ENCODE measurements at regions not wholly inside any gene's neighbourhood (a gene's known extent, or its start where the extent isn't known, plus 50 kb on each side); places are given as distances from the start of the nearest gene placed in this dataset.

DNA sequence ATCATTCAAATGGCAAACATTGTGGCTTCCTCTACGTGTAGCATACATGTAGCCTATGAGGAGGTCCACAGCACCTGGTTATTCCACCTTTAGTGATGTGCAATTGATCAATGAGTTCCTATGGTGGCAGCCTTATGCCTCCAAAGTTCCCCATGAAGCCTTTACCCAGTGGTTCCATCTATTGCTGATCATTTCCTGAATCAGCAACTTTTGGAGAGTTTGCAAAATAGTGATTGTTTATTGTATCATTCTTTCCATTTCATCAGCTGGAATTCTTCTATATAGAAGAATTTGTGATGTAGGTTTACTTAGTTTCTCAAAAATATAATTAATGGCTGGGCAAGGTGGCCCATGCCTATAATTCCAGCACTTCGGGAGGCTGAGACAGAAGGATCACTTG, 380.2 kb upstream of the MKI67 start:
- WGBS (ENCODE audit: low lambda C conversion rate): 3% methylated on average over 2 of the region's 2 CpGs
- ChIA-PET CTCF (ENCODE audit: low intra/inter-chr PET ratio, low total read pairs) (no interaction called here), POLR2A (interaction anchor here (0.7 kb wide), 1 partner anchor 703 kb away, joined by 3 read pairs; no protein-coding TSS in a partner anchor)
- Histone ChIP-seq H3K27me3 (ENCODE audit: control insufficient read depth in 1 of 2, insufficient read depth in 2 of 2, low read length in 2 of 2) (no peaks in the 10 kb centered on the region; a peak in 1 of 5 replicates), H3K4me3 (replicated peaks in 1 of 3; ENCODE audit: insufficient read depth in 1 of 3, low read depth in 2 of 3, low read length in 3 of 3) (no peak overlapping the region), H3K36me3 (replicated peaks in 1 of 2; ENCODE audit: control insufficient read depth in 1 of 2, insufficient read depth in 2 of 2, low read length in 2 of 2) (no peaks in the 10 kb centered on the region), H3K4me1 (ENCODE audit: insufficient read depth, low read length) (no peaks in the 10 kb centered on the region), H3K79me2 (ENCODE audit: insufficient read depth, low read length) (no peaks in the 10 kb centered on the region), H4K20me1 (ENCODE audit: insufficient read depth, low read length) (no peaks in the 10 kb centered on the region), H3K27ac (ENCODE audit: extremely low read length, insufficient read depth, low read length) (no peak overlapping the region), H2AFZ (ENCODE audit: low read length) (no peak overlapping the region), H3K9ac (ENCODE audit: insufficient read depth, low read depth, low read length) (no peak overlapping the region), H3K4me2 (ENCODE audit: low read depth, low read length) (no peak overlapping the region), H3K9me3 (ENCODE audit: low read length) (no peaks in the 10 kb centered on the region)
- in situ Hi-C loops (cut with HindIII; ENCODE audit: extremely low pct_ligation_motif_present, low pct_unique_long_range_greater_than_20kb) (no loop called here), intact Hi-C loops (cut with micrococcal nuclease; ENCODE audit: unreplicated experiment) (no loop called here)
- no peak for ATAC-seq
- DNase-seq (ENCODE audit: low spot score): no peak
- FAIRE-seq: no peak
- no TSS peak for BruUV-seq (replicated peaks)
- TF ChIP-seq MAFK (conservative IDR thresholded peaks at IDR 0.05 in 1 of 2, IDR thresholded peaks at IDR 0.05 in 1 of 2; ENCODE audit: low read length in 2 of 2): peak; percentile 32 to 63; a peak in 2 of 4 replicates
- TF ChIP-seq, protein P1, sequence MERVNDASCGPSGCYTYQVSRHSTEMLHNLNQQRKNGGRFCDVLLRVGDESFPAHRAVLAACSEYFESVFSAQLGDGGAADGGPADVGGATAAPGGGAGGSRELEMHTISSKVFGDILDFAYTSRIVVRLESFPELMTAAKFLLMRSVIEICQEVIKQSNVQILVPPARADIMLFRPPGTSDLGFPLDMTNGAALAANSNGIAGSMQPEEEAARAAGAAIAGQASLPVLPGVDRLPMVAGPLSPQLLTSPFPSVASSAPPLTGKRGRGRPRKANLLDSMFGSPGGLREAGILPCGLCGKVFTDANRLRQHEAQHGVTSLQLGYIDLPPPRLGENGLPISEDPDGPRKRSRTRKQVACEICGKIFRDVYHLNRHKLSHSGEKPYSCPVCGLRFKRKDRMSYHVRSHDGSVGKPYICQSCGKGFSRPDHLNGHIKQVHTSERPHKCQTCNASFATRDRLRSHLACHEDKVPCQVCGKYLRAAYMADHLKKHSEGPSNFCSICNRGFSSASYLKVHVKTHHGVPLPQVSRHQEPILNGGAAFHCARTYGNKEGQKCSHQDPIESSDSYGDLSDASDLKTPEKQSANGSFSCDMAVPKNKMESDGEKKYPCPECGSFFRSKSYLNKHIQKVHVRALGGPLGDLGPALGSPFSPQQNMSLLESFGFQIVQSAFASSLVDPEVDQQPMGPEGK (CRISPR knock-in tag; IDR thresholded peaks at IDR 0.05): no peak

DNA sequence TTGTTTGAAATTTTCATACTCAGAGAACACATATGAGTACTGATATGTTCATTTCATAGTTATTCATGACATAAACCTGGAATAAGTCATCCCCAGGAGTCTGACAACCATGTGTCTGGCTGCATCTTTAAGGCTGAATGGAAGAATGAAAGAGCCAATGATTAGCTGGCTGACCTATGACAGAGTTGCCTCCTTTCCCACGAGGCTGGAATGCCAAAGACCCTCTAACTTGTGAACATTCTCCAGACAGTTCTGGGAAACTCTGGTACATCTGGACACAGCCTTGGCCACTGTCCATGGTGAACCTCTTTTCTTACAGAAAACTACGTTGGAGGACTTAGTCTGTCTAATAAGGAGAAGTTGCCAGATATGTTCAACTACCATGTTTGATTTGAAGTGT, 380.8 kb upstream of the MKI67 start:
- Histone ChIP-seq H3K79me2 (ENCODE audit: insufficient read depth, low read length) (no peaks in the 10 kb centered on the region), H3K9me3 (ENCODE audit: low read length) (no peaks in the 10 kb centered on the region), H2AFZ (ENCODE audit: low read length) (no peak overlapping the region), H3K9ac (ENCODE audit: insufficient read depth, low read depth, low read length) (no peak overlapping the region), H3K4me2 (ENCODE audit: low read depth, low read length) (no peak overlapping the region), H3K4me3 (replicated peaks in 1 of 3; ENCODE audit: insufficient read depth in 1 of 3, low read depth in 2 of 3, low read length in 3 of 3) (no peak overlapping the region), H4K20me1 (ENCODE audit: insufficient read depth, low read length) (no peaks in the 10 kb centered on the region), H3K27me3 (ENCODE audit: control insufficient read depth in 1 of 2, insufficient read depth in 2 of 2, low read length in 2 of 2) (peaks cover 0 to 2% of the 10 kb centered on the region in 2 experiments; a peak in 1 of 5 replicates), H3K27ac (ENCODE audit: extremely low read length, insufficient read depth, low read length) (no peak overlapping the region), H3K4me1 (ENCODE audit: insufficient read depth, low read length) (no peaks in the 10 kb centered on the region), H3K36me3 (replicated peaks in 1 of 2; ENCODE audit: control insufficient read depth in 1 of 2, insufficient read depth in 2 of 2, low read length in 2 of 2) (no peaks in the 10 kb centered on the region)
- ATAC-seq (no peak), FAIRE-seq (no peak), DNase-seq (ENCODE audit: low spot score) (no peak)
- in situ Hi-C loops (cut with HindIII; ENCODE audit: extremely low pct_ligation_motif_present, low pct_unique_long_range_greater_than_20kb) (no loop called here), intact Hi-C loops (cut with micrococcal nuclease; ENCODE audit: unreplicated experiment) (no loop called here)
- WGBS (ENCODE audit: low lambda C conversion rate): 0% methylated on average over 2 of the region's 2 CpGs
- no TSS peak for BruUV-seq (replicated peaks)
- ChIA-PET CTCF (ENCODE audit: low intra/inter-chr PET ratio, low total read pairs) (no interaction called here), POLR2A (no interaction called here)
- TF ChIP-seq SMAD3 (CRISPR knock-in tag; IDR thresholded peaks at IDR 0.05): no peak
- no peak for TF ChIP-seq TCF12 (IDR thresholded peaks at IDR 0.05)
- no peak for TF ChIP-seq TCF12 (CRISPR knock-in tag; IDR thresholded peaks at IDR 0.05)
- TF ChIP-seq ZNF577 (CRISPR knock-in tag; IDR thresholded peaks at IDR 0.05; ENCODE audit: borderline replicate concordance, low read depth): no peak
- TF ChIP-seq, protein P2, sequence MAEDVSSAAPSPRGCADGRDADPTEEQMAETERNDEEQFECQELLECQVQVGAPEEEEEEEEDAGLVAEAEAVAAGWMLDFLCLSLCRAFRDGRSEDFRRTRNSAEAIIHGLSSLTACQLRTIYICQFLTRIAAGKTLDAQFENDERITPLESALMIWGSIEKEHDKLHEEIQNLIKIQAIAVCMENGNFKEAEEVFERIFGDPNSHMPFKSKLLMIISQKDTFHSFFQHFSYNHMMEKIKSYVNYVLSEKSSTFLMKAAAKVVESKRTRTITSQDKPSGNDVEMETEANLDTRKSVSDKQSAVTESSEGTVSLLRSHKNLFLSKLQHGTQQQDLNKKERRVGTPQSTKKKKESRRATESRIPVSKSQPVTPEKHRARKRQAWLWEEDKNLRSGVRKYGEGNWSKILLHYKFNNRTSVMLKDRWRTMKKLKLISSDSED (CRISPR knock-in tag; IDR thresholded peaks at IDR 0.05): no peak

Measured in HepG2 (cell line).